GM12873 (cell line): ENCODE measurements at regions not wholly inside any gene's neighbourhood (a gene's known extent, or its start where the extent isn't known, plus 50 kb on each side); places are given as distances from the start of the nearest gene placed in this dataset.

Experiments
- TF ChIP-seq, protein P1 (sequence below): IDR thresholded peaks from 2 replicates; pipeline ENCODE4 v1.5.1; 2012; ENCODE audit warnings: low read depth, mild to moderate bottlenecking, moderate library complexity, low read length, control low read depth; ENCODE audit not compliant: insufficient read depth; ENCODE audit errors: missing control alignments

DNA sequence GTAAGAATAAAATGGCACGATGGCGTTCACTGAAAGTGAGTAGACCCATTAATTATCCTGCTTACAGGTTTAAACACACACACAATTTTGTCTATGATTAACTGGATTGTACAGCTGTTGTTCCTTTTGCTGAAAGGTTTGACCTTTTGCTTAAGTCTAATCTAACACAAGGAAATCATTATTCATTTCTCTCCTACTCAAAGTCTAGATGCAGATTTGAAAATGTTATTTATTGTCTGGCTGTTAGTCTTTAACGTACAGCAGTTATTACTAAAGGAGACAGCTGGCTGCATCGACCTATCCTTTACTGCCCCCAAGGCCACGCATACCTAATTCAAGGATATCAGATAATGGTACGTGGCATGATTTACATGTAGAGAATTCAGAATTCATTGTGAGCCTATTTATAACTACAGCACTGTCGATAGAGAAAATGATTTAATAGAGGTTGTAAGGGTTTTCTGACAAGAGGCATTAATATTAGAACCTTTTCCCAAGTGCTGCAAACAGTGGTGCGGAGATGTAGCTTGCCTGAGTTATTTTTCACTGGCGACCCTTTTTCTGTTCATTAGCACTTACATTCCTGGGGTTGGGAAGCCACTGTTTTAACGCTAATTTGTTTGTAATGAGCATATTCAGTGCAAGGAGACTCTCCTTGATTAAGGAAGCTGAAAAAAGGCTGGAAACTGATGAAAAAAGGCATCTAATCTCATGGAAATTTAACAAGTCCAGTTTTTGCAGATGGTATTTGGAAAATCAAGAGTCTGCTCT lies 368.4 kb upstream of the GRAMD2B start:
- TF ChIP-seq, protein P1, sequence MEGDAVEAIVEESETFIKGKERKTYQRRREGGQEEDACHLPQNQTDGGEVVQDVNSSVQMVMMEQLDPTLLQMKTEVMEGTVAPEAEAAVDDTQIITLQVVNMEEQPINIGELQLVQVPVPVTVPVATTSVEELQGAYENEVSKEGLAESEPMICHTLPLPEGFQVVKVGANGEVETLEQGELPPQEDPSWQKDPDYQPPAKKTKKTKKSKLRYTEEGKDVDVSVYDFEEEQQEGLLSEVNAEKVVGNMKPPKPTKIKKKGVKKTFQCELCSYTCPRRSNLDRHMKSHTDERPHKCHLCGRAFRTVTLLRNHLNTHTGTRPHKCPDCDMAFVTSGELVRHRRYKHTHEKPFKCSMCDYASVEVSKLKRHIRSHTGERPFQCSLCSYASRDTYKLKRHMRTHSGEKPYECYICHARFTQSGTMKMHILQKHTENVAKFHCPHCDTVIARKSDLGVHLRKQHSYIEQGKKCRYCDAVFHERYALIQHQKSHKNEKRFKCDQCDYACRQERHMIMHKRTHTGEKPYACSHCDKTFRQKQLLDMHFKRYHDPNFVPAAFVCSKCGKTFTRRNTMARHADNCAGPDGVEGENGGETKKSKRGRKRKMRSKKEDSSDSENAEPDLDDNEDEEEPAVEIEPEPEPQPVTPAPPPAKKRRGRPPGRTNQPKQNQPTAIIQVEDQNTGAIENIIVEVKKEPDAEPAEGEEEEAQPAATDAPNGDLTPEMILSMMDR, result no peak

DNA sequence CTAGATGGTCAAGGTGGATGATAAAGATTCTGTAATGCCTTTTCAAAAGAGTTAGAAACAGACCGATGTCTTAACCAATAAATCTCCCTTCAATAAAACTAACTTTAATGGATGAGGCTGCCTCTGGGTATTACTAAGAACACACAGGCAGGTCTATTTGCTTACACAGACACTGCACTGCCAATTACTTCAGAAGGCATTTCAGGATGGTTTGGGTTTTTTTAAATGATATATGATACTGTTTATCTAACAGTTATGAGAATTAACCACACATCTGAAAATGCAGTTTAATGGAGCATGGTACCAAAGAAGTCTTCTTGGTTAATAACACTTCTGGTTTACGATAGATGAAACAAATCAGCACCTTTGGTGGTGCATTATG lies 367.9 kb upstream of the GRAMD2B start:
- TF ChIP-seq, protein P1, result no peak

DNA sequence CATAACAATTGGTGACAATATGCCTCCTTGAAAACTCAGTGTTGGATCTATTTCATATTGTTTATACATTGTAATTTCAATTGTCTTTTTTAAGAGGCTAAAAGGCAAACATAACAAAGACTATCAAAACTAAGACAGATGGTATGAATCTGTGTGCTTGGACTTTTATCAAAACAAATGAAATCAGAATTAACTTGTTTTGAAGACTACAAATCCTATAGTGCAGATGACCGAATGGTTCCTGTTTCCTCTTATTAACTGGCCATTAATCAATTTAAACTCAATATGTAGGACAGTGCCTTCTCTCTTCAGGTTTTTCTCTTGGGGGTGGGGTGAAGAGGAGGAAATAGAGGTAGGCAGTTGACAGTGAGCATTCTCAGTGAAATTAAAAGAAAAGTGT lies 366.9 kb upstream of the GRAMD2B start:
- TF ChIP-seq, protein P1, result no peak

DNA sequence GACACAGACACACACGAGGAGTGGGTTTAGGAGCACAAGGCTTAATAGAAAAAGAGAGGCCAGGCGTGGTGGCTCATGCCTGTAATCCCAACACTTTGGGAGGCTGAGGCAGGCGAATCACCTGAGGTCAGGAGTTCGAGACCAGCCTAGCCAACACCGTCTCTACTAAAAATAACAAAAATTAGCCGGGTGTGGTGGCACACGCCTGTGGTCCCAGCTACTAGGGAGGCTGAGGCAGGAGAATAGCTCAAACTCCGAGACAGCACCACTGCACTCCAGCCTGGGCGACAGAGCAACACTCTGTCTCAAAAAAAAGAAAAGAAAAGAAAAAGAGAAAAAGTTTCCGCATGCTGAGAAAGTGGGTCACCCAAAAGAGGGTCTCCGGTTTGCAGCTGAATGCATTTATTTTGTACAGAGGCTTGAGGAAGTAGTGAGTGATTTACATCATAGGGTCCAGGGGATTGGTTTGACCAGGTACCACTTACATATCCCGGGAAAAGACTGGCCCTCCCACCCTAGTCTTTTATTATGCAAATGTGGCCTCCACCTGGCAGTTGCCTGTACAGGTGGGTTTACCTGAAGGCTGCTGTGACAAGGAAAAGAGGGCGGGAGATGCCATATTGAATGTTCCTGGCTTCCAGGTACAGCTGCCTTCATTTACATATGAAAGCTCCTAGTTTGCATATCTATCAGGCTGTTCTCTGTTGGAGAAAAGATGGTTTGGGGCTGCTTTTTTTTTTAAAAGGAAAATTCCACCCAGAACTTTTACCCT lies 366.2 kb upstream of the GRAMD2B start:
- TF ChIP-seq, protein P1, result no peak

DNA sequence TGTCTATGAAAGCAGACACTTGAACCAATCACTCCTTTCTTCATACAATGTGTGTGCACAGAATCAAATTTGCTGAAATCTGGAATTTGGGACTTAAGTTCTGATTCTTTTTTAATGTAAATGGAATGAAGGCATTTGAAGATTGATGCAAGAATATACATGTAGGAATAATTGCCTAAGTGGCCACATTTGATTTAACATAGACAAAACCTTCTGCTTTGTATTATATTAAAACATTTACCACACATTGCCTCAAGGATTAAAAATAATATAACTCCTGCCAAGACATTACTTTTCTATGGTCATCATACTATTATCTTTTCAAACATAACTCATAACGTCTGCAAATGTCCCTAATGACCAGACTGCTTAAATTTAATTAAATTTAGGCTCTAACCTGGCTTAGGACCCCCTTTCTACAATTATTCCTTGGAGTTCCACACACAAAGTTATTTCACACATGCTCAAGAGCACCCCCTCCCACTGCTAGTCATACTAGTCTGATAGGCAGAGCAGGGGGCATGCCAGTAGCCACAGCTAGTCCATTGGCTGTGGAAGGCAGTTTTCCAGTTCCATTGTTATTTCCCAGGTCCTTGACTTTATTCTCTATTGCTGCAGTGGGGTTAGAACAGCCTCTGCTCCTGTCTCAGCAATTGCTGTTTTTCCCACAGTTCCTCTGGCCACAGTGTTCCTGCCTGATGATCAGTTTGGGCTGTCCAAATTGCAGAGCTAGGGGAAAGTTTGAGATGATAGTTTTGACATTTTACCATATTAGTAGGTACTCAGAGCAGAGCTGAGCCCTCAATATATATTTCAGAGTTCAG lies 360.6 kb upstream of the GRAMD2B start:
- TF ChIP-seq, protein P1, result no peak

DNA sequence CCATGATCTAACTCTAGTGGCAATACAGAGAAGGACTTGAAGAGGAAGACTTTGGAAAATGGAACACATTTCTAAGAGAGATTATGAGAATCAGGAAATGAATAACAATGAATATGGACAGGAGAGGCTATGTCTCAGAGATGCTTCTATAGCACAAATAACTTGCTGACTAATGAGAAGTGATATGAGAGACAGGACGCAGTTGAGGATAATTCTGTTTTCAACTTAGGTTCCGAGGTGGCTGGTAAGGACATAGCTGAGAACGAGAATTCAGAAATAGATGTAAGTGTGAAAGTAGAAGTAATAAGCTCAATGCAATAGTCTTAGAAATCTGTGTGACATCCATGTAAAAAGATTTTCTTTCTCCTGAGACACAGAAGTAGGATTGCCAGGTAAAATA lies 358.1 kb upstream of the GRAMD2B start:
- TF ChIP-seq, protein P1, result no peak

DNA sequence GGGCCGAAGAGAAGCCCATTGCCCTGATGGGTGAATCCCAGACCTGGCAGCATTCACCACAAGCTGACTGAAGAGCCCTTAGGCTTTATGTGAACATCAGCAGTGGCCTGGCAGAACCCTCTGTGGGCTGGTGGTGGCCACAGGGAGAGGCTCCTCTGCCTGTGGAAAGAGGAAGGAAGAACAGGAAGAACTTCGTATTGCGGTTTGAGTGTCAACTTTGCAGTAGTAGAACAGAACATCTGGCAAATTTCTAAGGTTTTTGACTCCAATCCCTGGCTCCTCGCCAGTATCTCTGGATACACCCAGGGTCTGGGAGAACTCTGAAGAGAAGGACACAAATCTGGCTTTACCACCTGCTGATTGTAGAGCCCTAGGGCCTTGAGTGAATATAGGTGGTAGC lies 356.4 kb upstream of the GRAMD2B start:
- TF ChIP-seq, protein P1, result no peak
